K562 (cell line): ENCODE measurements at regions not wholly inside any gene's neighbourhood (a gene's known extent, or its start where the extent isn't known, plus 50 kb on each side); places are given as distances from the start of the nearest gene placed in this dataset.

Experiments
- ATAC-seq: fragments of 200-7000 bp; cut with Tn5 transposase; 3 replicates; pipeline ENCODE4 v1.9.1; 2020; ENCODE audit warnings: moderate library complexity
- BruUV-seq: library from RNA; stranded (reverse); fragments of 400-500 nt; replicated peaks from 2 replicates; lab custom pipeline; 2021; lab: Mats Ljungman, UMichigan
- CTCF ChIA-PET: fragments of 300-600 bp; formaldehyde crosslinking; extraction: SDS; loops from one replicate; lab custom pipeline; 2021; ENCODE audit warnings: low intra/inter-chr PET ratio; lab: Yijun Ruan, JAX
- POLR2A ChIA-PET: fragments of 300-600, 350-650 bp; sonication (Branson Sonifier 250); formaldehyde crosslinking; extraction: SDS; loops from one replicate; lab custom pipeline; 2021; ENCODE audit warnings: antibody characterized with exemption, inconsistent platforms; lab: Yijun Ruan, JAX
- DNase-seq, 4 experiments: peaks; one replicate each; pipeline versions ENCODE4 v3.0.0 to v3.0.0-alpha.2; 2011 to 2018; ENCODE audit warnings: low spot score in 3 of 4, mixed read lengths in 3 of 4; ENCODE audit errors: extremely low read depth in 1 of 4
- FAIRE-seq: peaks from 2 replicates; lab custom pipeline; 2011; peaks lifted over from hg19 to GRCh38; lab: Jason Lieb, UNC
- H2AFZ ChIP-seq: 2 replicates; pipeline ENCODE4 v1.6.0; 2011; ENCODE audit warnings: low read depth, low read length, control low read depth, inconsistent platforms
- H3K27ac ChIP-seq: fragments of 200-600 bp; 3 replicates; pipeline ENCODE4 v1.8.0; 2011; ENCODE audit warnings: low read depth, mild to moderate bottlenecking, control low read depth, inconsistent platforms, low read length, moderate library complexity, mixed read lengths; ENCODE audit errors: extremely low read depth
- H3K27me3 ChIP-seq, 2 experiments: fragments of 300-600 bp in 1 of 2; 2 replicates in 1 of 2; 3 replicates in 1 of 2; pipeline versions ENCODE4 v1.6.0 to v1.8.0; 2011; ENCODE audit warnings: inconsistent platforms in 2 of 2, low read length in 2 of 2, mild to moderate bottlenecking in 1 of 2, mixed read lengths in 1 of 2, moderate library complexity in 1 of 2; ENCODE audit not compliant: control insufficient read depth in 2 of 2, insufficient read depth in 2 of 2
- H3K36me3 ChIP-seq: fragments of 300-600 bp; 3 replicates; pipeline ENCODE4 v1.8.0; 2011; ENCODE audit warnings: mild to moderate bottlenecking, low read length, inconsistent platforms; ENCODE audit not compliant: control insufficient read depth, insufficient read depth
- H3K4me1 ChIP-seq, 2 experiments: fragments of 200-600 bp in 1 of 2; replicated peaks in 1 of 2; 2 replicates in 1 of 2; 3 replicates in 1 of 2; pipeline versions ENCODE4 v1.5.1 to v1.8.0; 2011; ENCODE audit warnings: inconsistent platforms in 2 of 2, low read length in 2 of 2, mild to moderate bottlenecking in 1 of 2, mixed read lengths in 1 of 2, moderate library complexity in 1 of 2; ENCODE audit not compliant: control insufficient read depth in 2 of 2, insufficient read depth in 2 of 2
- H3K4me2 ChIP-seq: 2 replicates; pipeline ENCODE4 v1.6.1; 2011; ENCODE audit warnings: low read length, control low read depth, inconsistent platforms, mixed read lengths; ENCODE audit not compliant: insufficient read depth
- H3K4me3 ChIP-seq: fragments of 200-600 bp; sonication (generic), shearing (Covaris generic); 2 replicates; pipeline ENCODE4 v1.5.1; 2016; ENCODE audit warnings: control low read depth, inconsistent platforms
- H3K79me2 ChIP-seq: fragments of 200-600 bp; 3 replicates; pipeline ENCODE4 v1.8.0; 2011; ENCODE audit warnings: low read length, inconsistent platforms; ENCODE audit not compliant: control insufficient read depth, insufficient read depth
- H3K9ac ChIP-seq, 2 experiments: 2 replicates each; pipeline versions ENCODE4 v1.6.0 to v1.6.1; 2011; ENCODE audit warnings: low read depth in 2 of 2, low read length in 2 of 2, control low read depth in 1 of 2, inconsistent platforms in 1 of 2, mild to moderate bottlenecking in 1 of 2, mixed read lengths in 1 of 2; ENCODE audit not compliant: insufficient read depth in 1 of 2
- H3K9me1 ChIP-seq: one replicate; pipeline ENCODE4 v1.6.0; 2011; ENCODE audit warnings: inconsistent platforms, mild to moderate bottlenecking, low read length, moderate library complexity; ENCODE audit not compliant: control insufficient read depth, insufficient read depth
- H3K9me3 ChIP-seq: replicated peaks from 2 replicates; pipeline ENCODE4 v1.5.1; 2011; ENCODE audit warnings: low read depth, low read length, inconsistent platforms; ENCODE audit not compliant: control insufficient read depth, insufficient read depth
- H4K20me1 ChIP-seq: replicated peaks from 2 replicates; pipeline ENCODE4 v1.6.1; 2011; ENCODE audit warnings: low read length, inconsistent platforms, mixed read lengths; ENCODE audit not compliant: control insufficient read depth, insufficient read depth
- CTBP1 ChIP-seq: fragments of 450-650 bp; IDR thresholded peaks from 2 replicates; pipeline ENCODE4 v1.6.1; 2016; ENCODE audit warnings: borderline replicate concordance
- CTCFL ChIP-seq: IDR thresholded peaks from 2 replicates; pipeline ENCODE4 v1.6.1; 2011; ENCODE audit warnings: borderline replicate concordance, low read depth, mild to moderate bottlenecking, moderate library complexity, low read length; ENCODE audit not compliant: insufficient read depth, poor library complexity, severe bottlenecking
- ERF ChIP-seq: fragments of 450-650 bp; formaldehyde crosslinking; IDR thresholded peaks from 2 replicates; pipeline ENCODE4 v1.4.0; 2020; ENCODE audit warnings: mild to moderate bottlenecking, mixed read lengths
- EZH2 ChIP-seq: IDR thresholded peaks from 2 replicates; pipeline ENCODE4 v1.6.1; 2012; ENCODE audit warnings: low read depth, mild to moderate bottlenecking, inconsistent platforms, low read length, borderline replicate concordance
- LCOR ChIP-seq: sonication (generic); formaldehyde crosslinking; IDR thresholded peaks from 2 replicates; pipeline ENCODE4 v1.8.0; 2022; ENCODE audit warnings: mild to moderate bottlenecking, missing genetic modification reagents
- SLC30A9 ChIP-seq: fragments of 250-450 bp; sonication (Bioruptor Pico); IDR thresholded peaks from 2 replicates; pipeline ENCODE4 v1.8.0; 2022; ENCODE audit warnings: mild to moderate bottlenecking, moderate library complexity
- TAF9B ChIP-seq: fragments of 450-650 bp; IDR thresholded peaks from 2 replicates; pipeline ENCODE4 v1.6.1; 2018; ENCODE audit warnings: mild to moderate bottlenecking; ENCODE audit not compliant: partially characterized antibody
- TEAD1 ChIP-seq, 2 experiments: fragments of 450-650 bp in 1 of 2; sonication (generic) in 1 of 2; formaldehyde crosslinking; IDR thresholded peaks; 2 replicates each; pipeline versions ENCODE4 v1.4.0 to v1.8.0; 2020 to 2022; ENCODE audit warnings: mild to moderate bottlenecking in 2 of 2, missing genetic modification reagents in 1 of 2
- ZBTB8A ChIP-seq: fragments of 450-650 bp; IDR thresholded peaks from 2 replicates; pipeline ENCODE4 v1.6.1; 2018; ENCODE audit warnings: mild to moderate bottlenecking, moderate library complexity; ENCODE audit not compliant: partially characterized antibody
- ZNF12 ChIP-seq: sonication (generic); formaldehyde crosslinking; IDR thresholded peaks from 2 replicates; pipeline ENCODE4 v1.4.0; 2020; ENCODE audit warnings: mild to moderate bottlenecking, missing genetic modification reagents
- ZNF282 ChIP-seq: sonication (generic); formaldehyde crosslinking; IDR thresholded peaks from 2 replicates; pipeline ENCODE4 v1.8.1; 2023; ENCODE audit warnings: missing genetic modification reagents
- ZNF707 ChIP-seq: fragments of 250-450 bp; sonication (Bioruptor Pico); conservative IDR thresholded peaks from 2 replicates; pipeline ENCODE4 v1.8.0; 2022; ENCODE audit warnings: inconsistent platforms, mild to moderate bottlenecking, moderate library complexity
- WGBS: fragments of 100-300 bp; shearing (Covaris generic); methylation state at CpG from one replicate; pipeline ENCODE4 v1.1.6; 2016; ENCODE audit warnings: low coverage, mixed read lengths; ENCODE audit not compliant: insufficient coverage; ENCODE audit errors: missing lambda C conversion rate; 5-methylcytosine and 5-hydroxymethylcytosine counted together
- in situ Hi-C: fragments of 300-500 bp; cut with MboI; formaldehyde crosslinking; loops from 4 replicates; pipeline ENCODE4 v1.15.0; 2018; ENCODE audit warnings: inconsistent platforms, mixed read lengths
- intact Hi-C: fragments of 100-400 bp; cut with micrococcal nuclease; formaldehyde crosslinking; loops from 2 replicates; pipeline ENCODE4 v1.14.2; 2022
- TF ChIP-seq, protein P1 (sequence below): fragments of 250-450 bp; sonication (Bioruptor Pico); IDR thresholded peaks from 2 replicates; pipeline ENCODE4 v1.4.0; 2020

GRCh38 chr16:86219655-86220445 lies 290.5 kb upstream of the FOXF1 start:
- ATAC-seq: no peak
- Histone ChIP-seq H3K4me3 (no peak overlapping the region), H3K27me3 (peaks cover 16 to 70% of the 10 kb centered on the region in 2 experiments; a peak in 3 of 5 replicates), H3K79me2 (no peaks in the 10 kb centered on the region), H3K4me2 (no peak overlapping the region), H3K36me3 (no peaks in the 10 kb centered on the region), H3K4me1 (no peaks in the 10 kb centered on the region), H3K9me3 (no peaks in the 10 kb centered on the region)
- ChIA-PET POLR2A (no interaction called here), CTCF (no interaction called here)
- 2% methylated on average over 22 of the region's 22 CpGs for WGBS
- TF ChIP-seq SLC30A9 (CRISPR knock-in tag): no peak
- TF ChIP-seq LCOR (CRISPR knock-in tag): no peak
- TF ChIP-seq ZNF282 (CRISPR knock-in tag): no peak
- no peak for TF ChIP-seq EZH2
- no peak for TF ChIP-seq CTCFL
- TF ChIP-seq TEAD1 (CRISPR knock-in tag; IDR thresholded peaks at IDR 0.05): no peak
- TF ChIP-seq ZBTB8A: no peak
- TF ChIP-seq CTBP1: no peak
- no peak for TF ChIP-seq ZNF12 (CRISPR knock-in tag)
- TF ChIP-seq TAF9B: no peak
- TF ChIP-seq, protein P1, sequence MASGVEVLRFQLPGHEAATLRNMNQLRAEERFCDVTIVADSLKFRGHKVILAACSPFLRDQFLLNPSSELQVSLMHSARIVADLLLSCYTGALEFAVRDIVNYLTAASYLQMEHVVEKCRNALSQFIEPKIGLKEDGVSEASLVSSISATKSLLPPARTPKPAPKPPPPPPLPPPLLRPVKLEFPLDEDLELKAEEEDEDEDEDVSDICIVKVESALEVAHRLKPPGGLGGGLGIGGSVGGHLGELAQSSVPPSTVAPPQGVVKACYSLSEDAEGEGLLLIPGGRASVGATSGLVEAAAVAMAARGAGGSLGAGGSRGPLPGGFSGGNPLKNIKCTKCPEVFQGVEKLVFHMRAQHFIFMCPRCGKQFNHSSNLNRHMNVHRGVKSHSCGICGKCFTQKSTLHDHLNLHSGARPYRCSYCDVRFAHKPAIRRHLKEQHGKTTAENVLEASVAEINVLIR (CRISPR knock-in tag): no peak
- no peak for TF ChIP-seq ZNF707
- no peak for TF ChIP-seq ERF
- TF ChIP-seq, all 486 proteins: peak for 0
- Histone ChIP-seq H3K9ac (no peak overlapping the region), H4K20me1 (peaks cover 6% of the 10 kb centered on the region; the same call in 1 of the 2 replicates), H2AFZ (no peak overlapping the region), H3K27ac (no peak overlapping the region), H3K9me1 (no peaks in the 10 kb centered on the region)
- no peak for FAIRE-seq
- DNase-seq: no peak
- BruUV-seq: no TSS peak
- in situ Hi-C loops: no loop called here
- intact Hi-C loops: no loop called here
